ENCODE measurements at regions not wholly inside any gene's neighbourhood (a gene's known extent, or its start where the extent isn't known, plus 50 kb on each side); places are given as distances from the start of the nearest gene placed in this dataset.
"Not testable (repeated sequence)": the region's sequence is repeated elsewhere in the genome, so short reads cannot be mapped to it uniquely, and the experiment has no call there.

GRCh38 chr5:104456122-104456521 lies 893.5 kb upstream of the NUDT12 start:
- DNase-seq (ENCODE audit: low spot score) = no peak

GRCh38 chr5:104452550-104452949 lies 890.0 kb upstream of the NUDT12 start:
- DNase-seq (ENCODE audit: low spot score) = no peak

GRCh38 chr5:104451911-104452310 lies 889.3 kb upstream of the NUDT12 start:
- not testable (repeated sequence) for DNase-seq (ENCODE audit: low spot score)

- no peak for DNase-seq (ENCODE audit: low spot score)
Measured at GRCh38 chr5:104444656-104445055, 882.1 kb upstream of the NUDT12 start.

DNA sequence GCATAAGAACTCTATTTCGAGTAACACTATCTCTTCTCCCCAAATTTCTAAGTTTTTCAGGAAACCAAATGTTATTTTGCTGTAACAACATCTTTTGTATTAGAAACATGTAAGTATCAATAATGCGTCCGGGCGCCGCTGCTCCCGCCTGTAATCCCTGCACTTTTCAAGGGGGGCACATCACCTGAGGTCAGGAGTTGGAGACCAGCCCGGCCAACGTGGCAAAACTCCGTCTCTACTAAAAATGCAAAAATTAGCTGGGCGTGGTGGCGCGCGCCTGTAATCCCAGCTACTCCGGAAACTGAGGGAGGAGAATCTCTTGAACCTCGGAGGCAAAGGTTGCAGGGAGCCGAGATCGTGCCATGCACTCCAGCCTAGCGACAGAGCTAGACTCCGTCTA lies 881.1 kb upstream of the NUDT12 start:
- DNase-seq (ENCODE audit: low spot score) = no peak

GRCh38 chr5:104431981-104432380 lies 869.4 kb upstream of the NUDT12 start:
- DNase-seq (ENCODE audit: low spot score) = no peak

DNA sequence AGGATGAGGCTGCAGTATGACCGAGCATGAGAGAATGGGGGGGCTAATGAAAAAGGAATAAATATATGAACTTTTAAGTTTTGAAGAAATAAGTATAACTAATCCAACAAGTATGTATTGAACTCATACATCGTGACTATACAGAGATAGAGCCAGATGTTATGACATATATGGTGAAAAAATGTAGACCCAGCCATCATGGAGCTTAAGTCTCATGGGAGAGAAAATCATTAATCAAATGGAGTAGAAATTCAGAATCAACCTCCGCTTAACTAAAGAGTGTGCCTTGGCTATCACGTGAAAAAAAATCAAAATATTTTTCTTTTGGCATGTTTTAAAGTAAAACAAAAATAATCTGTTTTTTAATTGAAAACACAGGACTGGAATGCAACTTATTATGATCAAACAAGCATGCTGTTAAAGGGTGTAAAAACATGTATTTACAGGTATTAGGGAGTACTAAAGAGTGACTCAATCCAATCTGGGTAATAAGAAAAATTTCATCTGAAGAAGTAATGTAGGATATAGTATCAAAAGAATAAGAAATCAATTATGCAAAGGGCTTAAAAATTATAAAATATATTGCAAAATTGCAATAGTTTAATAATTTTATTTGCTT lies 868.5 kb upstream of the NUDT12 start:
- no peak for DNase-seq (ENCODE audit: low spot score)

DNA sequence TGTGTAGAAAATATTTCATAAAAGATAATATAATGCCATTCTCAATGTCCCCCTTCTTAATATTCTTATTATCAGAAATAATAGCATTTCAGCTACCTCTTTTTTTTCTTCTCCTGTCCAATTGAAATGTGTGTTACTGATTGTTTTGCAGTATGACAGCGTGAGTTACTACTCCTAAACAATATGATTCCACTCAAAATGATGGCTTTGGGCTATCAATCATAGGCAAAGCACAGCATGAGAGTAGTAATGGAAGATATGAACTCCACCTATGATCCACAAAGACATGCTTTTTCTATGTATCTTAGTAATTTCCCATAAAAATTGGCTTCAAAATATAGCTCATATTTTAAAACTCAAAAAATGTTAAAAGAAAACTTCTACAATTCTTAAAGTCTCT lies 867.3 kb upstream of the NUDT12 start:
- DNase-seq (ENCODE audit: low spot score) = no peak

DNA sequence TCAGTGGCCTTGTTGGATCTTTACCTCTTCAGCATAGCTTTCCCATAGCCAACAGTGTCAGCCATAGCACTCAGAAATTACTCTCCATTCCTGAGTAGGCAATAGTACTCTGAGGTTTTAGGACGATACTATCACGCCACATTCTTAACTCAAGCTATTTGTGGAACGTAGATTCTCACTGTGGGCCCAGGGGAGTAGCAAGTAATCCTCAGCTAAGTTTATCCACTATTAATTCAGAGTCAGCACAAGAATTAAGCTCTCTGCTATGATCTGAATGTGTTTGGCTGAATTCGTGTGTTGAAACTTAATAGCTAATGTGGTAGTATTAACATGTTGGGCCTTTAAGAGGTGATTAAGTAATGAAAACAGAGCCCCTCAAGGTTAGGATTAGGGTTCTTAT lies 858.8 kb upstream of the NUDT12 start:
- no peak for DNase-seq (ENCODE audit: low spot score)

DNA sequence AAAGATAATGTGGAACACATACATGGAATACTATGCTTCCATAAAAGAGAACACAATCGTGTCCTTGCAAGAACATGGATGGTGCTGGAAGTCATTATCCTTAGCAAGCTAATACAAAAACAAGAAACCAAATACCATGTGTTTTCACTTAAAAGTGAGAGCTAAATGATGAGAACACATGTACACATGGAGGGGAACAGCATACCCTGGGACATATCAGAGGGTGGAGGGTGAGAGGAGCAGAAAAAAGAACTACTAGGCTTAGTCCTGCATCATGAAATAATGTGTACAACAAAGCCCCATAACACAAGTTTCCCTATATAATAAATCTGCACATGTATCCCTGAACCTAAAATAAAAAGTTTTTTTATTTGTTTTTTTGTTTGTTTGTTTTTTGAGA lies 855.5 kb upstream of the NUDT12 start:
- no peak for DNase-seq (ENCODE audit: low spot score)

- peak; percentile 41 for DNase-seq (ENCODE audit: low spot score)
Measured at GRCh38 chr5:104412649-104413240, 850.2 kb upstream of the NUDT12 start.

GRCh38 chr5:104400941-104401340 lies 838.4 kb upstream of the NUDT12 start:
- DNase-seq (ENCODE audit: low spot score) = no peak

DNA sequence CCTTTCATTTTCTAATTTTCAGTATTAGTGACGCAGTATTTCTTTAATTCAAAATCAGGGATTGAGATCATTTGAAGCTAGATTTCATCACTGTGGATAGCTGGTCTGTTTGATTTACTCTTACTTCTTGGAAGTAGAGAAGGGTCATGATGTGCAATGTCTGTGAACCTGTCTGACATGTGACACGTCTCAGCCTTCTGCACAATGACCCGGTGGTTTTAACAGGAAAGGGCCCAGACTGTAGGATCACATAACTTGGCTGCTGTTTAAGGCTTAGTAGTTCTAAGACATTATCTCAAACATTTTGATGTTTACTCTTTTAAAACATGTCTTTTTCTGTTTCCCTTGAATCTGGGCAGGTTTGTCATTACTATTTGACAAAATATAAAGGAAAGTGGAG lies 823.3 kb upstream of the NUDT12 start:
- DNase-seq (ENCODE audit: low spot score) = no peak

- no peak for DNase-seq (ENCODE audit: low spot score)
Measured at GRCh38 chr5:104375345-104375744, 812.8 kb upstream of the NUDT12 start.

GRCh38 chr5:104372796-104373195 lies 810.2 kb upstream of the NUDT12 start:
- no peak for DNase-seq (ENCODE audit: low spot score)

GRCh38 chr5:104372376-104372775 lies 809.8 kb upstream of the NUDT12 start:
- DNase-seq (ENCODE audit: low spot score) = no peak

DNA sequence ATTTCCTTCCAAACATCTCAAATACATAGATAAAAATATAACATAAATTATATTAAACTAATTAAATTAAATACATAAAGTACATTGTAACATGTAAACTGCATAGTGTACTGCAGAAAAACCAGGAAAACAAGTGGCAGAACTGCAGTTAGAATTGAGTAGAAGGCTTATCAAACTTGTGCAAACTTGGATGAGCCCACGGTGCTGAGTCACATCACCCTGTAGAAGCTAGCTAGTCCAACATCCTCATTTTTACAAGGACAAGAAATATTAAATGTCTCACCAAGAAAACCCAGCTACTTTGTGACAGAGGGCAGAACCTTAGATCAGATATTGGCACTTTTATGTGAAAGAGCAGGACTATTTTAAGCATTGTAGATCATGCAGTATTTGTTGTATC lies 807.9 kb upstream of the NUDT12 start:
- DNase-seq (ENCODE audit: low spot score) = no peak

DNA sequence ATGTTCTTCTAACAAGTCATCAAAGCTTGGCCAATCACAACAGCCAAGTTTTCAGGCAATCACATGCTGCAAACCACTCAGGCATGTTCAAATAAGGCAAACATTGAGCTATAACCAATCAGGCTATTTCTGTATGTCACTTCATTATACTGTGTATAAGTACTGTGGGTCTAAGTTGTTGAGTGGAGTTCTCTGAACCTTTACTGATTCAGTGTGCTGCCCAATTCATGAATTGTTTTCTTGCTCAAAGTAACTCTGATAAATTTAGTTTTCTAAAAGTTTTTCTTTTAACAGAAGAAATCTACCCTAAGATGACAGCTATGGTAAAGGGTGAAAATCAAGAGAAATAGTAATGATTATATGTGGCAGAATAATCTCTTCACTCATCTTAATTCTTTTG lies 805.4 kb upstream of the NUDT12 start:
- no peak for DNase-seq (ENCODE audit: low spot score)

DNA sequence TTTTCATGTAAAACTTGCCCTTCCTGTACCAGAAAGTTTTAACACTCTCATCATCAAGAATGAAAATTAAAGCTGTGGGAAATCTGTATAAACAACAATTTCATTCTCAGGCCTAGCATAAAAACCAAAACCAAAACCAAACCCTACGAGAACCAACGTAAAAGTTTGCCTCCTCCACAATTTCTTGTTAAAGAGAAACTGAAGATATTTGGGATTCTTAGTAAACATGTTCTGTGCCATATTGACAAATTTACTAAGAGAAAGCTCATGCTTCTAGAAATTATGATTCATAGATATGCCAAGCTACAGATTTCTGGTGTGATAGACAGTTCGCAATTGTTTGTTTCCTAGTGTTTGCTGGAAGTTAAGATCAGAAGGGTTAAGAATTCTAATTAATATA lies 801.0 kb upstream of the NUDT12 start:
- no peak for DNase-seq (ENCODE audit: low spot score)

GRCh38 chr5:104361932-104362331 lies 799.3 kb upstream of the NUDT12 start:
- no peak for DNase-seq (ENCODE audit: low spot score)

DNA sequence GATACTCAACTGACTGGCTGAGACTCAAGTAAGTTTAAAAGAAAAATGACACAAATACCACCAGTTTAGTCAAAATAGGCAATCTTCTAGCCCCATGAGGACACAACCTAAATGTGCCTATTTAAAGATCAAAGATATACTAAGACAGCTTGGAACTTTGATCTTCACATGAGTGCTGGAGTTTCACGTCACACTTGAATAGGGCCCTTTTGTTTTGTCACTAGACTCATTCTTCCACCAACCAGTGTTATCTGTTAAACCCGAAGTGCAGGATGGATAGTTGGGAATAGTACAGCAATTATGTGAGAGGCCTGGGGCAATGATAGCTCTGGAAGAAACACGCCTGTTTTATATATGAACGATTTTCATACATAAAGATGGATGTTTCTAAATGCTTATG lies 792.8 kb upstream of the NUDT12 start:
- DNase-seq (ENCODE audit: low spot score) = no peak

DNA sequence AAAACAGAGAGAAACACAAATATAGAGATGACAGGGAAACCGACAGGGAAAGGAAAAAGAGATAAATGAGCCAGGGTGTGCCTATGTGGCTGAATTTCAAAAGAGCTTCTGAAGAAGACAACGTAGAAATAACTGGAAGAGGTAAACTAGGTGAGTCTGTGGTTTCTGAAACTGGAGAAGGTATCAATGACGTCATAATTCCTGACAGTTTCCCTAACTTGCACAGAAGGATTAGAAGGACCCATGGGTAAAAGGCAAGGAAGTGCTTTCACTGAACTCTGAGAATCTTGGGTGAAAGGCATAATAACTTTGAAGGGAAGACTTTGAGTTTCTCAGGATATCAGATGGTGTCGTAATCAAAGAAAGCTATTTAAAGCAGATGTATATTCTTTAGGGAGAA lies 790.8 kb upstream of the NUDT12 start:
- DNase-seq (ENCODE audit: low spot score) = no peak

DNA sequence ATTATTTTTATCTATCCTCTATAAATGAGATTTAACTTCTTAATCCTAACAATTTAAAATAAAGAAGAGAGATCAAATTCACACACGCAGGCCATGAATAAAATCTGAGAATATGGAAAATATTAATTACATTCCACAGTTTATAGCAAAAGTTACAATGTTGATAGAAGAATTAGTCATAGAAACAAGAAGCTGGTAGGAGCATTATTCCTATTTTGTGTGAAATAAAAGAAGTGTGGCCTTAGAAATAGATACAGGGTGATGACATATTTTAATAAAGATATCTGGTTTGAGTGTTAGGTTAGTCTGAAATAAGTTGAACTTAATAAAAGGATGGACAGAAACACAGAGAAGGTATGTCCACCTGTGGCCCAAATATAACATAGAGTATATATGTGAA lies 790.4 kb upstream of the NUDT12 start:
- no peak for DNase-seq (ENCODE audit: low spot score)

DNA sequence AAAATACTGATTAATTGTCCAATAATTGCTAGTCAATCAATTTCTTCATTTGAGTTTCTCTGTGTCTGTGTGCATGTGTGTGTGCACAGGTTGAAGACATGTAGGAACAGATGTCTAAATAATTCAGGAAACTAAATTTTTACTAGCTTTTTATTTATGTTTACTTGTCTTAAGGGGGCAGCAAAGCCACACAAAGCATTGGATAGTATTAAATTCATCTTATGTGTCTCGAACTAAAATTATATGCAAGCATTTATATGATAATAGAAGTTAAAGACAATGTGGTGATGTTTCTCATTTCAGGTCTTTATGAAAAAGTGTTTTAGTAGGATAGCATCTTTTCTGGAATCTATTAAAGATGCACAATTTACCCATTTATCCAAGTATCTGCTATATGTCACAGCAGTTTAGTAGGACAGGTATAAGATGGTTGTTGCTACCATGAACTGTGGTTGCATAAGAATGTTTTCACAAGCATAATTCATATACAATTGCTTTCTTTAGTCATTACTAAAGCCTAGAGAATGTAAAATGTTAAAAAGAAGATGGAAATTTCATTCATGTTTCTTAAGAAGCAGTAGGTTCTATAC lies 784.6 kb upstream of the NUDT12 start:
- DNase-seq (ENCODE audit: low spot score) = no peak
